Fibroblast of villous mesenchyme (primary cell): ENCODE measurements at regions not wholly inside any gene's neighbourhood (a gene's known extent, or its start where the extent isn't known, plus 50 kb on each side); places are given as distances from the start of the nearest gene placed in this dataset.
"Not testable (repeated sequence)": the region's sequence is repeated elsewhere in the genome, so short reads cannot be mapped to it uniquely, and the experiment has no call there.

ENCODE experiments used
- DNase-seq: peaks from one replicate; pipeline ENCODE4 v3.0.0-alpha.2; 2010; ENCODE audit warnings: low read depth
- H3K4me3 ChIP-seq: 2 replicates; pipeline ENCODE4 v1.5.1; 2011; ENCODE audit warnings: low read depth, mild to moderate bottlenecking, low read length
- CTCF ChIP-seq: IDR thresholded peaks from 2 replicates; pipeline ENCODE4 v1.5.1; 2012; ENCODE audit warnings: low read depth, mild to moderate bottlenecking, low read length; ENCODE audit not compliant: insufficient read depth

GRCh38 chr2:82964341-82964740 is 1494.7 kb downstream of the SUCLG1 start:
- no peak for DNase-seq
- no peak overlapping the region for H3K4me3 ChIP-seq
- TF ChIP-seq CTCF, result no peak

- no peak overlapping the region for H3K4me3 ChIP-seq
- TF ChIP-seq CTCF, result no peak
- no peak for DNase-seq
Observed at GRCh38 chr2:82959727-82960126, 1499.4 kb downstream of the SUCLG1 start.

- DNase-seq, result no peak
- no peak overlapping the region for H3K4me3 ChIP-seq
- no peak for TF ChIP-seq CTCF
Observed at GRCh38 chr2:82954868-82955267, 1504.2 kb downstream of the SUCLG1 start.

- DNase-seq, result no peak
- no peak for TF ChIP-seq CTCF
Observed at GRCh38 chr2:82939211-82939610, 1519.9 kb downstream of the SUCLG1 start.

GRCh38 chr2:82938321-82938845 is 1520.7 kb downstream of the SUCLG1 start:
- DNase-seq, H3K4me3 ChIP-seq: not testable (repeated sequence)

More at GRCh38 chr2:82939211-82939610, 1519.9 kb downstream of the SUCLG1 start:
- no peak overlapping the region for H3K4me3 ChIP-seq

GRCh38 chr2:82913566-82913965 is 1545.5 kb downstream of the SUCLG1 start:
- TF ChIP-seq CTCF, result no peak
- no peak for DNase-seq
- no peak overlapping the region for H3K4me3 ChIP-seq

- no peak overlapping the region for H3K4me3 ChIP-seq
- TF ChIP-seq CTCF, result no peak
- DNase-seq, result no peak
Observed at GRCh38 chr2:82896117-82896516, 1563.0 kb downstream of the SUCLG1 start.
